HUES64 (cell line): ENCODE measurements at regions not wholly inside any gene's neighbourhood (a gene's known extent, or its start where the extent isn't known, plus 50 kb on each side); places are given as distances from the start of the nearest gene placed in this dataset.

Source experiments
- H3K27ac ChIP-seq: 2 replicates; pipeline ENCODE4 v1.7.0; 2013; ENCODE audit warnings: low read depth, low read length, inconsistent platforms
- H3K27me3 ChIP-seq: 2 replicates; pipeline ENCODE4 v1.6.1; 2013; ENCODE audit warnings: mild to moderate bottlenecking, low read length; ENCODE audit not compliant: insufficient read depth
- H3K36me3 ChIP-seq: 2 replicates; pipeline ENCODE4 v1.6.1; 2013; ENCODE audit warnings: mild to moderate bottlenecking, low read length; ENCODE audit not compliant: insufficient read depth
- H3K4me1 ChIP-seq: 2 replicates; pipeline ENCODE4 v1.6.1; 2013; ENCODE audit warnings: mild to moderate bottlenecking, low read length, moderate library complexity; ENCODE audit not compliant: insufficient read depth
- H3K4me3 ChIP-seq: 2 replicates; pipeline ENCODE4 v1.5.1; 2013; ENCODE audit warnings: mild to moderate bottlenecking, low read length, moderate library complexity
- H3K9ac ChIP-seq: 2 replicates; pipeline ENCODE4 v1.6.1; 2013; ENCODE audit warnings: mild to moderate bottlenecking, low read depth, low read length
- H3K9me3 ChIP-seq: 2 replicates; pipeline ENCODE4 v1.6.1; 2013; ENCODE audit warnings: low read depth, low read length; ENCODE audit not compliant: insufficient read depth
- WGBS: fragments of 150-250, 120-280 bp; methylation state at CpG from one replicate; pipeline ENCODE4 v1.1.7; 2013; ENCODE audit warnings: missing lambda C conversion rate; 5-methylcytosine and 5-hydroxymethylcytosine counted together

DNA sequence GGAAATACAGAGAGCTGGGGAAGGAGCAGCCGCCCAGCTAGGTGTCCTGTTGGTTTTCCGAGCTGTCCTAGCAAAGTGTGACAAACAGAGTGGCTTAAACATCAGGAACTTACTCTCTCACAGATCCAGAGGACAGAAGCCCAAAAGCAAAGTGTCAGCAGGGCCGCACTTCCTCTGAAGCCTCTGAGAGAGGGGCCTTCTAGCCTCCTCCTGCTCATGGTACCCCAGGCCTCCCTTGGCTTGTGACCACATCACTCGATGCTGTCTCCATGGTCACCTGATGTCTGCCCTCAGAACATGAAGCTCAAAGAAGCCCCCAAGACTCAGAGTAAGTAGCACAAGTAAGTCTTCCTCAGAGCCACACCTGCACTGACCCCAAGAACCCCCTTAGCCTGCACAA is 650.5 kb upstream of the ID2 start:
- no peaks in the 10 kb centered on the region for H3K27me3 ChIP-seq
- no peak overlapping the region for H3K4me3 ChIP-seq
- no peak overlapping the region for H3K27ac ChIP-seq
- WGBS: 91% methylated on average over 4 of the region's 4 CpGs
- no peaks in the 10 kb centered on the region for H3K36me3 ChIP-seq
- H3K9me3 ChIP-seq: no peaks in the 10 kb centered on the region
- no peak overlapping the region for H3K9ac ChIP-seq
- H3K4me1 ChIP-seq: no peaks in the 10 kb centered on the region

DNA sequence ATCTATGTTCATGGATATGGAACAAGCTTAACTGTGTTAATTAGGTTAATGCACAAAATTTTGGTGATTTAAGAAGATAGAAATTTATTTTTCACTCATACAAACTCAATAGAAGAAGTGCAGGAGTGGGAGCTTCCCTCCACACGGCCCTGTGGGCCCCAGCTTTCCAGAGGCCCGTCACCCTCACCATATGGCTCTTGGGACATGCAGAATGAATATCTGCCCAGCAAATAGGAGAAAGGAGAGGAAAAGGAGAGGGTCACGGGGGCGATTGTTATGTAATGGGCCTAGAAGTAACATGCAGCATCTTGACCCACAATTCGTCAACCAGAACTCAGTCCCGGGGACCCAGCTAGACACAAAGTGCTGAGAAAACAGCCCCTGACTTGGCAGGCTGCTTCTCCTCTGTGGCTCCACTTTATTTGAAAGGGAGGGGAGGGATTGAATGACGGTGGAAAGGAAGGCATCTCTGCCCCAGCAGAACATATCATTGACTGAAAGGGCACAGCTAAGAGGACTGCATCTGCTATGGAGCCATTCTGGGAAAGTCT is 648.2 kb upstream of the ID2 start:
- no peak overlapping the region for H3K9ac ChIP-seq
- H3K27ac ChIP-seq: no peak overlapping the region
- H3K27me3 ChIP-seq: no peaks in the 10 kb centered on the region
- H3K4me1 ChIP-seq: no peaks in the 10 kb centered on the region
- no peaks in the 10 kb centered on the region for H3K36me3 ChIP-seq
- no peak overlapping the region for H3K4me3 ChIP-seq
- no peaks in the 10 kb centered on the region for H3K9me3 ChIP-seq
- WGBS: 87% methylated on average over 6 of the region's 7 CpGs

DNA sequence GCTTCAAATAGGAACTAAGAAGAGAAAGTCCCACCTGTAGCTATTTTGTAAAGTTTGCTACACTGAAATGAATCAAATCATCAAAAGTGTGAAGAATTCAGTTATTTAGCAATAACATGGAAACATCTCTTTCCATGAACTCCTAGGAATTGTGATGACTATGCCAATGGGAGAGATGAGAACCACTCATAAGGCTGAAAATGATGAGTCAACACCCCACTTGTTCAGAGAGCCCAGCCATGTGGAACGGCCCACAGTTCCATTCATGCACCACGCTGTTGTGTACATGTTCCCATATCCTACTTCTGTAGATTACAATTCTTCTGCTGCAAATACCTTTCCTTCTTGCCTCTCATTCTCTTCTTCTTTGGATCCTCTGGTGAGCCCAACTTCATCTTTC is 645.5 kb upstream of the ID2 start:
- Histone ChIP-seq H3K27ac (no peak overlapping the region), H3K9ac (no peak overlapping the region), H3K27me3 (no peaks in the 10 kb centered on the region), H3K4me1 (no peaks in the 10 kb centered on the region), H3K4me3 (no peak overlapping the region), H3K9me3 (no peaks in the 10 kb centered on the region), H3K36me3 (no peaks in the 10 kb centered on the region)
- 96% methylated on average over 2 of the region's 2 CpGs for WGBS

DNA sequence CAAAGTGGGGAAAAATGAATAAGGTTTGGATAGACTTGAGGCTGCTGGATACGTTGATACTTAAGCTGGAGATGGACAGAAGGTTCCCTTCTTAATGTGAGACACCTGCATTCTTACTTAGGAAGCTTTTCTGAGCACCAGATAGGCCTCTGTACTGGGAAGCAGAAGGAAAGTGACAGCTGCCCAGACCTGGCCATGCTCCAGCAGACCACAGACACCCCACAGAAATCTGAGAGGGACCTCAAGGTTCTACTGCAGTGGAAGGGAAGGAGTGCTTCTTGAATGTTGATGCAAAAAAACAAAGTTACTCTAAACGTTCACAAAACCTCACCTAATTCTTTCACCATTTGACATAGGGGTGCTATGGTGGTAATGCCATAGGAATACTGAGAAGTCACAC is 642.1 kb upstream of the ID2 start:
- 92% methylated on average over 1 of the region's 2 CpGs for WGBS
- H3K27ac ChIP-seq: no peak overlapping the region
- H3K36me3 ChIP-seq: no peaks in the 10 kb centered on the region
- no peaks in the 10 kb centered on the region for H3K27me3 ChIP-seq
- no peak overlapping the region for H3K4me3 ChIP-seq
- no peaks in the 10 kb centered on the region for H3K9me3 ChIP-seq
- H3K9ac ChIP-seq: no peak overlapping the region
- H3K4me1 ChIP-seq: no peaks in the 10 kb centered on the region

DNA sequence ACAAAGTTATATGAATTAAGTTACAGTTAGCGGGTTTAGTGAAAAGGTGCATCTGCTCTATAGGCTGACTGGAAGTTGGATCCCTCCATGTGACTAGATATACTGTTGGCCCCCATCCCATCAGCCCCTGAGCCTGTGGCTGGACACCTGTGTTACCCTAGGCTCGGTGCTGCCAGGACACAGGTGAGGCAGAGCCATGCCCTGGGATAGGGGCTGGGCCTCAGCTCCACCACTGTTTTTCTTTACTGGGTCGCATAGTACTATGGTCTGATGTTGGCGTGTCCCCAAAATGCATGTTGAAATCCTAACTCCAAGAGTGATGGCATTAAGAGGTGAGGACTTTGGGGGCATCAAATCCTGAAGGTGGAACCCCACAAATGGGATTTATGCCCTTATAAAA is 638.6 kb upstream of the ID2 start:
- no peaks in the 10 kb centered on the region for H3K27me3 ChIP-seq
- H3K27ac ChIP-seq: no peak overlapping the region
- WGBS: 97% methylated on average over 4 of the region's 4 CpGs
- H3K4me1 ChIP-seq: no peaks in the 10 kb centered on the region
- H3K36me3 ChIP-seq: no peaks in the 10 kb centered on the region
- no peak overlapping the region for H3K4me3 ChIP-seq
- no peak overlapping the region for H3K9ac ChIP-seq
- no peaks in the 10 kb centered on the region for H3K9me3 ChIP-seq

DNA sequence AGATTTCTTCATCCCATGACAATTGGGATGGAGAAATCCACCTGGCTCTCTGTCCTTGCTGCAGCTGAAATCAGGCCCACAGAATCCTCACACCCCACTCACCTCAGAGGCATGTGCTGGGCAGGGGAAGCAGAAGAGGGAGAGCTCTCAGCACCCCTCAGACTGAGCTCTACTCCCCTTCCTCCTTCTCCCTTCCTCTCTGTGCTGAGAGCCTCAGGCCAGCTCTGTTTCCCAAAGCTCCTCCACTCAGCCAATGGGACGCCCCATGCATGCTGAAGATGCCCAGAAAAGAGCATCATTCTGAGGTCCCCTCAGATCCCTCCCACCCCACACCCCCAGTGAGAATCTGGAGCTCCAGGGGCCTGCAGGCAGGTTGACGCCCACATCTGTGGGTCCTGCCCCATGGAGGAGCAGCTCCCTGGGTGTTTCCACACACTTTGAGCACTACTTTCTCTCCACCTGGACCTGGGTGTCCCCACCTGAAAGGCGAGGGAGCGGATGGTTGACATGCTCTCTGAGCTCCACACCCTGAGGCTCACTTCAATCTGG is 637.7 kb upstream of the ID2 start:
- H3K9me3 ChIP-seq: no peaks in the 10 kb centered on the region
- no peak overlapping the region for H3K4me3 ChIP-seq
- H3K9ac ChIP-seq: no peak overlapping the region
- no peaks in the 10 kb centered on the region for H3K4me1 ChIP-seq
- no peaks in the 10 kb centered on the region for H3K27me3 ChIP-seq
- no peaks in the 10 kb centered on the region for H3K36me3 ChIP-seq
- WGBS: 93% methylated on average over 4 of the region's 4 CpGs
- no peak overlapping the region for H3K27ac ChIP-seq

DNA sequence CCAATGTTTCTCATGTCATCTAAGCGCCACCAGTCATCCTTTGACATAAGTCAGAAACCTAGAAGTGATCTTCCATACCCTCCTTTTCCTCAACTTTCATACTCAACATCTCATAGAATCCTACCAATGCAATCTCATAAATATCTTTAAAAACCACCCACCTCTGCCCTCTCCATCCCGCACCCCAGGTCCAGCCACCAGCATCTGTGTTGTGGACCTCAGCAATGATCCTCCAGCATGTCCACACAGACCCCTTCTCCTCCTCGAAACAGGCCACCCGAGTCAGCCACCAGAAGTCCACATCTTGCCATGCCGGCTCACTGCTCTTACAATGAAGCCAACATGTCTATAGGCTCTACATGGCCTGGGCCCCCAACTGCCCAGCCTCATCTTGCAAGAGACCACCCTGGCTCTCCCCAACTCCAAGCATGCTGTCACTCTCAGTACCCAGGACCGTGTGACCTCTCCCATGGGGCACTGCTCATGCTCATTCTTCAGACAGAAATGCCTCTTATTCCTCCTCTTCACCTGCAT is 636.7 kb upstream of the ID2 start:
- H3K27ac ChIP-seq: no peak overlapping the region
- H3K9me3 ChIP-seq: no peaks in the 10 kb centered on the region
- no peaks in the 10 kb centered on the region for H3K36me3 ChIP-seq
- no peak overlapping the region for H3K4me3 ChIP-seq
- H3K27me3 ChIP-seq: no peaks in the 10 kb centered on the region
- no peak overlapping the region for H3K9ac ChIP-seq
- H3K4me1 ChIP-seq: no peaks in the 10 kb centered on the region
- WGBS: 93% methylated on average over 6 of the region's 6 CpGs

DNA sequence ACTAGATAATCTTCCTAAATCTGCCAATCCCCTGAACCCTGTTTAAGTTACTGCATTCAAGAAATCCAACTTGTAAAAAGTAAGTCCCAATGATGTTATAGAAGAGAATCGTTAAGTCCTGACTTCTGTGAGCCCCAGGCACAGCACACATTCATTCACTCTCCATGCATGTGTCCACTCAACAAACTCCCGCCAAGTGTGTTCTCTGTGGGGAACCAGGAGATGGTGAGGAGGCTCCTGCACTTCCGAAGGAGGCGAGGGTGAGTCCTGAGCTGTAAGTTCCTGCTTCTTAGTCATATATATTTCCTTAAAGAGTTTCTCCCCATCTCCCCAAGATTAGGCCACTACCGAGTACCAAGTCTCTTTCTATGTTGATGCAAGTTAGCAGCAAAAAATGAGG is 635.0 kb upstream of the ID2 start:
- H3K36me3 ChIP-seq: no peaks in the 10 kb centered on the region
- no peaks in the 10 kb centered on the region for H3K4me1 ChIP-seq
- H3K27me3 ChIP-seq: no peaks in the 10 kb centered on the region
- WGBS: 92% methylated on average over 3 of the region's 5 CpGs
- no peak overlapping the region for H3K4me3 ChIP-seq
- no peak overlapping the region for H3K9ac ChIP-seq
- H3K9me3 ChIP-seq: no peaks in the 10 kb centered on the region
- no peak overlapping the region for H3K27ac ChIP-seq

DNA sequence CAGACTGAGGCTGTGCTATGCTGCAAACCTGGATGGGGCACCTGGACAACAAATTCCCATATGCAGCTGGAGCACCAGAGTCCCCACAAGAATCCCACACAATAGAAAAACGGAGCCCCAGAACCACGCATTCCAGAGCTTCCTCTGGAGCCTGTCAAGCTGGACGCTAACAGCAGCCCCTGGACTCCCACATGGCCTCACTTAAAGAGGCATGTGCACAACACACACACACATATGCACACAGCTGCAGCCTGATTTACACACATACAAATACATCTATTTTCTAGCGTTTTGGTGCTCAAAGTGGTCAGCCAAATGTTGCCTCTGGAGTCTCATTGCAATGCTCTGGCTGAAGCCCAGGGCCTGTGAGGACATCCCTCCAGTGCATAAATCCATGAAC is 632.7 kb upstream of the ID2 start:
- H3K9ac ChIP-seq: no peak overlapping the region
- H3K36me3 ChIP-seq: no peaks in the 10 kb centered on the region
- H3K27ac ChIP-seq: no peak overlapping the region
- H3K4me3 ChIP-seq: no peak overlapping the region
- no peaks in the 10 kb centered on the region for H3K4me1 ChIP-seq
- no peaks in the 10 kb centered on the region for H3K9me3 ChIP-seq
- 93% methylated on average over 4 of the region's 4 CpGs for WGBS
- no peaks in the 10 kb centered on the region for H3K27me3 ChIP-seq

DNA sequence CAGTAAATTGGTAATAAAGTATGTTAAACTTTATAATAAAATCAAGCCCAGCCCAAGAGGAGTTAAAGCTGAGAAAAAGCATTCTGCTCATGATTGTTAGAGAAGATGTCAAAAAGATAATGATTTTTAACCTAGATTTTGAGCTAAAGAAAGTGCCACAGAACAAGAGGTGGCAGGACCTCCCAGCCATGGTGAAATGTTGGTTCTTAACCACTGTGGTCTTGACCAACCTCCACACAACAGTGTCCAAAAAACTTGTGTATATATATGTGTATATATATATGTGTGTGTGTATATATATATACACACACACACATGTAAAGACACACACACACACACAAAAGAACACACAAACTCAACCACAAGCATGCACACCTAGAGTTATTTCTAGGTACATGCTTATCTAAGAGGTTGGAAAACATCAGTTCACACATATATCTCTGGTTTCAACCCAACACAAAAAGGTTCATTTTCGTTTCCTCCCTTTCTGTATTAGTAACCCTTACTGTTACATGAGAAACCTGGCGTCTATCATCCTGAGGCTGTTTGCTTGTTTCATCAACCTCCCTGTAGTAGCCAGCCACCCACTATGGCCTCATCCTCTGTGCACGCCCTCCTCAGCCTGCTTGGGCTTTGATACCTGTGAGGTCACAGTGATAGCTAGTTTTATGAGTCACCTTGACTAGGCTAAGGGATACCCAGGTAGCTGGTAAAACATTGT is 631.8 kb upstream of the ID2 start:
- Histone ChIP-seq H3K27ac (no peak overlapping the region), H3K9ac (no peak overlapping the region), H3K27me3 (no peaks in the 10 kb centered on the region), H3K9me3 (no peaks in the 10 kb centered on the region), H3K36me3 (no peaks in the 10 kb centered on the region), H3K4me1 (no peaks in the 10 kb centered on the region), H3K4me3 (no peak overlapping the region)
- 96% methylated on average over 3 of the region's 3 CpGs for WGBS

DNA sequence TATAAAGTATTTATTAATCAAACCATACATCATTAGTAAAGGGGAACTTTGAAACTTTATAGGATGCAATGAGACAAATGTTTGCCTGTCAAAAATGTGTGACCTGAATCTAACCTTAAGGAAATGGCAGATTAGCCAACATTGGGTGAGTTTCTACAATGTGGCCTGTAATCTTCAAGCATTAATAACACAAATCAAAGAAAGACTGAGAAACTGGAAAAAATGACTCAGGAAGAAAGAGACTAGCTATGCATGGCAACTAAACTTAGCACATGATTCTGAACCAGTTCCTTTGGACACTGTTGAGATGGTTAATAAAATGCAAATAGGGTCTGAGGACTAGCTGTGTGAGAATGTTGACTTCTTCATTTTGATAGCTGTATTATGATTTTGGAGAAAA is 628.6 kb upstream of the ID2 start:
- H3K36me3 ChIP-seq: no peaks in the 10 kb centered on the region
- no peaks in the 10 kb centered on the region for H3K27me3 ChIP-seq
- 0 out of 2 replicates have a peak, but pooled peaks cover 11% of the 10 kb centered on the region for H3K9me3 ChIP-seq
- no peak overlapping the region for H3K9ac ChIP-seq
- H3K27ac ChIP-seq: no peak overlapping the region
- no peaks in the 10 kb centered on the region for H3K4me1 ChIP-seq
- no peak overlapping the region for H3K4me3 ChIP-seq
